DOHH2 (cell line): ENCODE measurements at regions not wholly inside any gene's neighbourhood (a gene's known extent, or its start where the extent isn't known, plus 50 kb on each side); places are given as distances from the start of the nearest gene placed in this dataset.

Experiments
- H3F3A ChIP-seq: fragments of 200-600 bp; sonication (generic), shearing (Covaris generic); 2 replicates; pipeline ENCODE4 v1.6.0; 2016; ENCODE audit warnings: antibody characterized with exemption, mild to moderate bottlenecking; ENCODE audit not compliant: control insufficient read depth, insufficient read depth
- H3K27ac ChIP-seq: fragments of 200-600 bp; sonication (generic); 2 replicates; pipeline ENCODE4 v1.5.1; 2014; ENCODE audit warnings: low read depth, mild to moderate bottlenecking, low read length, moderate library complexity
- H3K27me3 ChIP-seq: fragments of 200-600 bp; sonication (generic); 2 replicates; pipeline ENCODE4 v1.6.1; 2014; ENCODE audit warnings: mild to moderate bottlenecking, low read length, mixed read lengths; ENCODE audit not compliant: control insufficient read depth
- H3K36me3 ChIP-seq: fragments of 200-600 bp; sonication (generic); 2 replicates; pipeline ENCODE4 v1.6.1; 2014; ENCODE audit warnings: mild to moderate bottlenecking, low read length, moderate library complexity, mixed read lengths; ENCODE audit not compliant: control insufficient read depth
- H3K4me1 ChIP-seq: fragments of 200-600 bp; sonication (generic); 2 replicates; pipeline ENCODE4 v1.6.1; 2014; ENCODE audit warnings: mild to moderate bottlenecking, low read length, mixed read lengths; ENCODE audit not compliant: control insufficient read depth
- H3K4me2 ChIP-seq: fragments of 200-600 bp; sonication (generic); 2 replicates; pipeline ENCODE4 v1.6.0; 2014; ENCODE audit warnings: mild to moderate bottlenecking, low read length, moderate library complexity
- H3K4me3 ChIP-seq: fragments of 200-600 bp; sonication (generic); 2 replicates; pipeline ENCODE4 v1.5.1; 2014; ENCODE audit warnings: mild to moderate bottlenecking, low read length, mixed read lengths
- H3K79me2 ChIP-seq: fragments of 200-600 bp; sonication (generic); 2 replicates; pipeline ENCODE4 v1.6.1; 2014; ENCODE audit warnings: mild to moderate bottlenecking, low read length, mixed read lengths; ENCODE audit not compliant: control insufficient read depth
- H3K9me2 ChIP-seq: fragments of 200-600 bp; sonication (generic); replicated peaks from 2 replicates; pipeline ENCODE4 v1.6.1; 2014; ENCODE audit warnings: mild to moderate bottlenecking, low read length, mixed read lengths; ENCODE audit not compliant: control insufficient read depth
- H3K9me3 ChIP-seq: fragments of 200-600 bp; sonication (generic); 2 replicates; pipeline ENCODE4 v1.6.1; 2014; ENCODE audit warnings: antibody characterized with exemption, low read length, mixed read lengths; ENCODE audit not compliant: control insufficient read depth, insufficient read depth
- H4K20me1 ChIP-seq: fragments of 200-600 bp; sonication (generic); 2 replicates; pipeline ENCODE4 v1.6.0; 2014; ENCODE audit warnings: low read depth, mild to moderate bottlenecking, antibody characterized with exemption, low read length, moderate library complexity; ENCODE audit not compliant: control insufficient read depth, insufficient read depth
- EZH2phosphoT487 ChIP-seq: fragments of 200-600 bp; sonication (generic); IDR thresholded peaks from 2 replicates; pipeline ENCODE4 v1.6.1; 2017; ENCODE audit warnings: borderline replicate concordance, mild to moderate bottlenecking, antibody characterized with exemption, low read length, moderate library complexity, mixed read lengths
- TF ChIP-seq, protein P1 (sequence below): fragments of 200-600 bp; sonication (generic); IDR thresholded peaks from one replicate; pipeline ENCODE4 v1.5.1; 2014; ENCODE audit warnings: antibody characterized with exemption, mild to moderate bottlenecking, low read depth, low read length; ENCODE audit not compliant: poor library complexity, severe bottlenecking

DNA sequence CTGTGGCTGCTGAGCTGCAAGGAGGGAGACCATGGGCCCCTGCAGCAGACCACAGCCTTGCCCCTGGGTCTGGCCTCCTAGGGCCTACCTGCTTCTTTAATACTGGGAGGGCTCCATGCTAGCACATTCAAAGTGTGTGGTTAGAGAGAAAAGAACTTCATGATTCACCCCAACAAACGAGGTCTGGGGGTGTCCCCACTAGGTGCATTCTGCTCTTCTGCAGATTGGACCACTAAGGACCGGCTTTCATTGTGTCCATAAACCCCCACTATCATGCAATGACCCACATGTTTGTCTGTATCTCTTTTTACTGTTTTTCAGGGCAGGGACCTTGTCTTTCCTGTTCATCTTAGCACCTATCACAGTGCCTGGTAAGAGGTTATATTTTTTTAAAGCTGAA lies 185.4 kb downstream of the OMA1 start:
- 0 out of 2 replicates have a peak, but pooled peaks cover 3% of the 10 kb centered on the region for H3K4me1 ChIP-seq
- peaks cover 2% of the 10 kb centered on the region; the same call in 1 of the 2 replicates for H3K9me3 ChIP-seq
- H3K27ac ChIP-seq, result no peak overlapping the region
- no peaks in the 10 kb centered on the region for H3K36me3 ChIP-seq
- H4K20me1 ChIP-seq, result no peaks in the 10 kb centered on the region
- no peak overlapping the region for H3K4me3 ChIP-seq
- H3K27me3 ChIP-seq, result peaks cover 6% of the 10 kb centered on the region; the same call in 1 of the 2 replicates
- TF ChIP-seq, protein P1, sequence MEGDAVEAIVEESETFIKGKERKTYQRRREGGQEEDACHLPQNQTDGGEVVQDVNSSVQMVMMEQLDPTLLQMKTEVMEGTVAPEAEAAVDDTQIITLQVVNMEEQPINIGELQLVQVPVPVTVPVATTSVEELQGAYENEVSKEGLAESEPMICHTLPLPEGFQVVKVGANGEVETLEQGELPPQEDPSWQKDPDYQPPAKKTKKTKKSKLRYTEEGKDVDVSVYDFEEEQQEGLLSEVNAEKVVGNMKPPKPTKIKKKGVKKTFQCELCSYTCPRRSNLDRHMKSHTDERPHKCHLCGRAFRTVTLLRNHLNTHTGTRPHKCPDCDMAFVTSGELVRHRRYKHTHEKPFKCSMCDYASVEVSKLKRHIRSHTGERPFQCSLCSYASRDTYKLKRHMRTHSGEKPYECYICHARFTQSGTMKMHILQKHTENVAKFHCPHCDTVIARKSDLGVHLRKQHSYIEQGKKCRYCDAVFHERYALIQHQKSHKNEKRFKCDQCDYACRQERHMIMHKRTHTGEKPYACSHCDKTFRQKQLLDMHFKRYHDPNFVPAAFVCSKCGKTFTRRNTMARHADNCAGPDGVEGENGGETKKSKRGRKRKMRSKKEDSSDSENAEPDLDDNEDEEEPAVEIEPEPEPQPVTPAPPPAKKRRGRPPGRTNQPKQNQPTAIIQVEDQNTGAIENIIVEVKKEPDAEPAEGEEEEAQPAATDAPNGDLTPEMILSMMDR, result no peak
- TF ChIP-seq EZH2phosphoT487, result no peak
- no peaks in the 10 kb centered on the region for H3K79me2 ChIP-seq
- no peaks in the 10 kb centered on the region for H3F3A ChIP-seq
- no peak overlapping the region for H3K4me2 ChIP-seq
- H3K9me2 ChIP-seq, result no peaks in the 10 kb centered on the region

DNA sequence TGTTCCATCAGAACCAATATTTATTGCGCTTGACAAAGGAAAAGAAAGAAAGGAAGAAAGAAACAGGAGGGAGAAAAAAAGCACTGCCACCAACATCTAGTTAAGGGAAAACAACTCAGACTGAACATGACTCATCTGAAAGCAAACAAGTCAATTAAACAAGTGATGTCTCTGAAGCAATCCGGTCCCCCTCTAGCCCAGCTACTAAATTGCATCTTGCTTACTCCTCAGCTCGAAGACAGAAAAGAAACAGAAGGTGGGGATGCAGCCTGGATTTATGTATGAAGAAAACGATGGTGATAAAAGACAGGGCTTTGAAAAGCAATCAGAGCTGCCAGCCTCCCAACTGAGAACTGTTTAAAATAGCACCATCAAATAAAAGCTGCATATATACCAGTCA lies 188.2 kb downstream of the OMA1 start:
- no peak overlapping the region for H3K4me3 ChIP-seq
- no peaks in the 10 kb centered on the region for H4K20me1 ChIP-seq
- peaks cover 6% of the 10 kb centered on the region; the same call in 1 of the 2 replicates for H3K27me3 ChIP-seq
- TF ChIP-seq EZH2phosphoT487, result no peak
- TF ChIP-seq, protein P1, result no peak
- H3K4me2 ChIP-seq, result no peak overlapping the region
- H3K9me3 ChIP-seq, result no peaks in the 10 kb centered on the region
- no peaks in the 10 kb centered on the region for H3K9me2 ChIP-seq
- H3K79me2 ChIP-seq, result no peaks in the 10 kb centered on the region
- 0 out of 2 replicates have a peak, but pooled peaks cover 3% of the 10 kb centered on the region for H3K4me1 ChIP-seq
- no peaks in the 10 kb centered on the region for H3K36me3 ChIP-seq
- no peak overlapping the region for H3K27ac ChIP-seq
- no peaks in the 10 kb centered on the region for H3F3A ChIP-seq

DNA sequence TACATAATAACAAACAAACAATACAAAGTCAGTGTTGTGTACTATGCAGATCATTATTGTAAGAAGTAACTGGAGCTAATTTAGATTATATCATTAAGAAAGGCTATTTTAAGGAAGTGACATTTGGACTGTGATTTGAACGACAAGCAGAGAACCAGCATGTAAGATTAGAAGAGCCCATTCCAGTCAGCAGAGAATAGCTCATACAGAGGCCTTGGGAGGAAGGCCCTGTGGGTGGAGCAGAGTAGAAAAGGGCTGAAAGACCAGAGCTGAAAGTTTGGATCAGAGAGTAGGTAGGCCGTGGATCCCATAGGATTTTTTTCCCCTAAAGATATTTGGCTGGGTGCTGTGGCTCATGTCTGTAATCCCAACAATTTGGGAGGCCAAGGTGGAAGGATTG lies 190.1 kb downstream of the OMA1 start:
- no peaks in the 10 kb centered on the region for H4K20me1 ChIP-seq
- H3K9me2 ChIP-seq, result no peaks in the 10 kb centered on the region
- no peaks in the 10 kb centered on the region for H3K36me3 ChIP-seq
- no peaks in the 10 kb centered on the region for H3K9me3 ChIP-seq
- no peaks in the 10 kb centered on the region for H3K79me2 ChIP-seq
- H3F3A ChIP-seq, result no peaks in the 10 kb centered on the region
- no peak overlapping the region for H3K27ac ChIP-seq
- TF ChIP-seq EZH2phosphoT487, result no peak
- TF ChIP-seq, protein P1, result no peak
- H3K4me1 ChIP-seq, result 0 out of 2 replicates have a peak, but pooled peaks cover 3% of the 10 kb centered on the region
- H3K27me3 ChIP-seq, result peaks cover 6% of the 10 kb centered on the region; the same call in 1 of the 2 replicates
- H3K4me3 ChIP-seq, result no peak overlapping the region
- H3K4me2 ChIP-seq, result no peak overlapping the region

DNA sequence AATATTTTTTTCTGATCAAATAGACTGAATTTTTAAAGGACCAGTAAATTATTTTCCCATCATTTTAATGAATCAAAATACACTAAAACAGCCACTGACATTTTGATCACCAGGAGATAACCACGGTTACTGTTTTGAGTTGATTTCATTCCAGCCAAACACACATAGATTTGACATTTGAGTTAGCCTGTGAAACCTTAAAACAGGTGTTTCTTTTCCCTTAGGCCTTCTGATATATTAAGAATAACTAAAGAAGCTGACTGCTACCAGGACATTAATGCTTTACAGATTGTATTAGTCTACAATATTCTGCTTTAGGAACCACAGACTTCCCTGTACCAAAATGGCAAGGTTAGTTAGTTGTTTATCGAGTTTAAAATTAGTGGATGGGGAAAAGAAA lies 193.4 kb downstream of the OMA1 start:
- H3K9me2 ChIP-seq, result no peaks in the 10 kb centered on the region
- TF ChIP-seq EZH2phosphoT487, result no peak
- TF ChIP-seq, protein P1, result no peak
- no peak overlapping the region for H3K4me3 ChIP-seq
- H3K4me1 ChIP-seq, result no peaks in the 10 kb centered on the region
- no peaks in the 10 kb centered on the region for H4K20me1 ChIP-seq
- H3K9me3 ChIP-seq, result no peaks in the 10 kb centered on the region
- no peaks in the 10 kb centered on the region for H3K36me3 ChIP-seq
- H3K27ac ChIP-seq, result no peak overlapping the region
- H3F3A ChIP-seq, result no peaks in the 10 kb centered on the region
- peaks cover 4% of the 10 kb centered on the region; the same call in 1 of the 2 replicates for H3K27me3 ChIP-seq
- H3K79me2 ChIP-seq, result no peaks in the 10 kb centered on the region
- no peak overlapping the region for H3K4me2 ChIP-seq
